Stimulated activated CD8-positive, alpha-beta memory T cell treated with anti-CD3 and anti-CD28 coated beads, Interleukin-7, amount 100 ng/mL, for 48 hours (primary cell): ENCODE measurements at regions not wholly inside any gene's neighbourhood (a gene's known extent, or its start where the extent isn't known, plus 50 kb on each side); places are given as distances from the start of the nearest gene placed in this dataset.
"Not testable (repeated sequence)": the region's sequence is repeated elsewhere in the genome, so short reads cannot be mapped to it uniquely, and the experiment has no call there.

Experiments
- DNase-seq, 2 donors: peaks; one replicate each; pipeline ENCODE4 v3.0.0-alpha.2; 2020; ENCODE audit warnings: low read depth in 1 of 2; ENCODE audit errors: extremely low read depth in 1 of 2

DNA sequence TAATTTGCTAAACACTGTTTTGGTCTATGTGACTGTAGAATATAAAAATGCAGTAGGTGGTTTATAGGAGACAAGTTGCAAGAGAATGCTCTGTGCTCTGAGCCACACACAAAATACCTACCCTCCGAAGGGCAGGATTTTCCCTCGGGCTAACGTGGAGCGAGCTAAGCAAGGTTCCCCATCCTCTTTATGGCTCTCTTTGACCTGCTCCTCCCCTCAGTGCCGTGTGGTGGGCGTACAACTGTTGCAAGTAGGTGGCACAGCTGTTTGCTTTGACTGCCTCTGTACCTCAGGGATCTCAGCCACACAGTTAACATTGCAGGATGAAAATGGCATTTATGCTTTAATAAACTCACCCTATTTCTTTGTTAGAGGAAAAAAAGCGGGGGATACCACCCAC is 339.1 kb downstream of the SATB1 start:
- DNase-seq: no peak

DNA sequence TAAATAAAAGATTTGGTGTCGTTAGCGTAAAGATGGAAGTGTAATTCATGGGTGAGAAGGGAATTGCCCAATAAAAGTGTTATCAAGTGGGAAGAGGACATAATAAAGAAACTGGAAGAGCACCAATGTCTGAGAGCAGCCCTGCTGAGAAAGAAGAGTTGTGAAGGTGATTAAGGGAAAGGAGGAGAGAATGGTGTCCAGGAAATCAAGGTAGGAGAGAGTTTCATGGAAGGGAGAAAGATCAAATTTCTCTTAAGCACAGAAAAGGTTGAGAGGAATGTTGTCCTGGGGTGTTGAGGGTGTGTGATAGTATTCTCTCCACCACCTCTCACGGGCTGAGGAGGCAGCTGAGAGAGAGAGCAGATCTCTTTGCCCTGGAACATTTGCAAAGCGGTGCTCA is 339.7 kb downstream of the SATB1 start:
- DNase-seq: no peak

DNA sequence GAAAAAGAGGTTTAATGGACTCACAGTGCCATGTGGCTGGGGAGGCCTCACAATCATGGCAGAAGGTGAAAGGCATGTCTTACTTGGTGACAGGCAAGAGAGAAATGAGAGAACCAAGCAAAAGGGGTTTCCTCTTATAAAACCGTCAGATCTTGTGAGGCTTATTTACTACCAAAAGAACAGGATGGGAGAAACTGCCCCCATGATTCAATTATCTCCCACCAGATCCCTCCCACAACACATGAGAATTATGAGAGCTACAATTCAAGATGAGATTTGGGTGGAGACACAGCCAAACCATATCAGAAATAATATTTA is 340.8 kb upstream of the TBC1D5 start:
- DNase-seq: not testable (repeated sequence)

DNA sequence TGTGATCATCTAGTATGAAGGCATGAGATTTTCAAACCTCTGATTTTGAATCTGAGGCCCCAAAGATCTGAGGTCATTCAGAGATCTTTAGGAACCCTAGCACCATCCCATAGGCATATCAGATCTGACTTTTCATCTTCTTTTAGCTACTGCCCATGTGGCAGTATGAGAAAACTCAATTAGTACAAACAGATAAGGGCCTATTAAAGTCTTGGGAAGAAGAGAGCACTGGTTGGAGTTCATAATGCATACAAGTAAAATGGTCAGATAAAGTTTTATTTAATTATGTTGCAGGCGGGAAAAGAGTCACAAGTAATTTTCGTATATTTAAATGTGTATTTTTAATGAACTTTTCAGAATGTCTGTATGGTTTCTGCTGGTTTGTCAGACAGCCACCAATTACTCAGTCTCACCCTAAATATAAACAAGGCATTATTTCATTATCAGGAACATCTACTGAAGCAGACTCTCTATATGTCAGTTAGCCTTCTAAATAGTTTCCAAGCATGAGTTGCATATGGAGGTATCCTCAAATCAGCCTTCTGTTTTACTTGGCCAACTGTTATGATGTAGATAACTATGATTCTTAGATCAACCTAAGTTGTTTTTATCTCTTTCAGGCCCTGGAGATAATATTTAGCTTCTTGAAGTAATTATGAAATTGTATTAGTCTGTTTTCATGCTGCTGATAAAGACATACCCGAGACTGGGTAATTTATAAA is 340.3 kb upstream of the TBC1D5 start:
- DNase-seq: no peak

DNA sequence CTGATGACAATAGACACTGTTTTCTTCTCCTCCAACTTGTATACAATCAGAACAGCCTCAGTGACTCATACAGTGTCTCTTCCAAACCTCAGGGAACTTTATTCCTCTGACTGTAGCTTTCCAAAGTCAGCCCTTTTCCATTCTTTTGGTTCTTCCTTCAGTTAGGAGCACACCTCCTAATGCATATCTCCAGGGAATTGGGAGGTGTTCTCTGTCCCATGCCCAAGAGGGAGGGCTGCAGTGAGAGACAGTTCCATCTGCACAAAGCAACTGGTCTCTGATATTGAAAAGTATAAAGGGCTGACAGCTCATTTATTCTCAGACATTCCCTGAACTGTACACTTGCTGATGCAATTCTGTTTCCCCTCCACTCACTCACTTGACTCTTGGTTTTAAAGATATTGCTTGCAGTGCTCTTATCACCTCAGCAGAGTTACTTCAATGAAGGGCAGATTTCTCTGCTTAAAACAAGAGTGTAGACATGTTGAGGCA is 337.8 kb upstream of the TBC1D5 start:
- DNase-seq: no peak

DNA sequence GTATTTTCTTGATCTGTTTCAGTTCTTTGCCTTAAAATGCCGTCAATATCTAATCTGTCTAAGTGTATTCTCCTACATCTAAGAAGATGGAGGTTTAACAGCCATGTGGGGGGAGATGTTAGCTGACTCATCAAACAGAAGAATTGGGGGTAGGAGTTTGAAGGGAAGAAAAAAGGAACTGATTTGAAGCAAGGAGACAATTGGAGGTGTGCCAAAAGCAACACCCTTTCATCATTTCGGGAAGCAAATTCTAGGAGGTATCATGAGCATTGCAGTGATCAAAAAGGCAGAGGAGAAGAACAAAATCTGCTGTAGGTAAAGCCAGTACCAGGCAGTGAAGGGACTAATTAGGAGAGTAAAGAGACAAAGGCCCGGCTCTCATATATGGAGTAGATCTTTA is 337.3 kb upstream of the TBC1D5 start:
- DNase-seq: no peak

DNA sequence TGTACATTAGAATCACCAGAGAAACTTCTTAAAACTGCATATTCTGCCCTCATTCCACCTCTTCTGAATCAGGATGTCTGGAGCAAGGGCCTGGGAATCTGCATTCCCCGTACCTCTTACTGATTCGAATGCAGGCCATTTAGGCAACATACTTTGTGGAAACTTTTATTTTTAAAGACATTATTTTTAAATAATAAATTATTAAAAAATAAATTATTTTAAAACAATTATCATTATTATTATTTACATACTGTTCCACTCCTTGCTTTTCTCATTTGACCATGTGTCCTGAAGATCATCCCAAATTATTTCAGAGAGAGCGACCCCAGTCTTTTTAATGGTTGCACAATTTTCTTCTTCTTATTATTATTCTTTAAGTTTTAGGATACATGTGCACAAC is 336.6 kb upstream of the TBC1D5 start:
- no peak for DNase-seq

DNA sequence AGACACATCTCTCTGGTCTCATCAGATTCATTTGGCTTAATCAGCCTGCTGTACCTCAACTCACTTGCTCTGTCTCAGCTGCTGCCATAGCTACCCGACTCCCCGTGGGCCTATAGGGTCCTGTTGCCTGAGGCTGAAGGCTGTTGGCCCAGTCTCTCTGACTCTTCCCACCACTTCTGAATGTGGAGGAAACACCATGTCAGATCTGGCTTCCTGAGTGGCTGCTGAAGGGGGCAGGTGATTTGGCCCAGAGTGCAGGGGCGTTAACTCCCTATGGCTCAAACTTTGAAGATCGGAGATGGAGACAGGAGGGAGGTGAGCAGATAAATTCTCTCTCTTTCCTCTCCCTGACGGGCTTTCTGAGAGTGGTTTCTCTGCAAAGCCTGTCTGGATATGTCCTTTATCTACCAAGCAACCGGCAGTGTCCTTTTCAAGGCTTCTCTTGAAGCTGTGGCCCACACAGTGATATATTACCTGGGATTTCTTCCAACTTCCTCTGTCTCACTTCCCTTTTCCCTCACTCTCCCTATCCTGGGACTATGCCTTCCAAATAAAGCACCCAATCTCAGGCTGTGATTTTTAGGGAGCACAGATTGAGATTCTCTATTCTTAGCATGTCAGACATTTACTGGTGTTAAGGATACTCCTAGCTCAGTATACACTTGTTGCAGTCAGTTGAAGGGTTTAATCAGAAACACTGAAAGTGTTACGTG is 334.9 kb upstream of the TBC1D5 start:
- DNase-seq: no peak

DNA sequence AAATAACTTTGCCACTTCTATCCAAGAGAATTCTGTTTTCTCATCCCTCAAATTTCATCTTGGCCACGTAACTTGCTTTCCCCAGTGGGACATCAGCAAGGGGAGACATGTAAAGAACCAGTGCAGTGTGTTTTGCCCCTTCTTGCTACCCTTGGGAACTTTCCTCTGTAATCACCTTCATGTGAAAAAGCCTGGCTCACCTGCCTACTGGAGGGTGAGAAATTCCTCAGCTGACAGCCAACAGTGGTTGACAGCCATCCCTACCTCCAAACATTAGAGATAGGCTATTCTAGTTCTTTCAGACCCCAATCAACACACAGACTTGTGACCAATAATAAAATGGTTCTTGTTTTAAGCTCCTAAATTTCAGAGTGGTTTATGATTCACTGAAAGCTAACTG is 333.9 kb upstream of the TBC1D5 start:
- DNase-seq: no peak

DNA sequence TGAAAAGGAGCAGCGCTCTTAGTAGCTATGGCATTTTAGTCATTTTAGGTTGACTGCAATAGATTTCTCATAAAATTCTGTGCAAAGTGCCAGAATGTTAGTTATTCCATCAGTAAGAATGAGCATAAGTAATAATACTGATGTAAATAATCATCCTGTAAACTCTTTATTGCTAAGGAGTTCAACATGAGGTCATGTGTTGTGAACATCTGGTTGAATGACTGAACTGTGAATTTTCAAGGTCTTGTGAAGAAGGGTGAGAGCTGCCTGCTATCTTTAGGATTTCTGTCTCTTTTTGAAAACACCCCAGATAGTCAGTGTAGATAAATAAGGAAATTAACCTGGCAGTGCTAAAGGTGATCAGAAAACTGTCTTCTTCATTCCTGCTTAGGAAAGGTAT is 333.4 kb upstream of the TBC1D5 start:
- no peak for DNase-seq

DNA sequence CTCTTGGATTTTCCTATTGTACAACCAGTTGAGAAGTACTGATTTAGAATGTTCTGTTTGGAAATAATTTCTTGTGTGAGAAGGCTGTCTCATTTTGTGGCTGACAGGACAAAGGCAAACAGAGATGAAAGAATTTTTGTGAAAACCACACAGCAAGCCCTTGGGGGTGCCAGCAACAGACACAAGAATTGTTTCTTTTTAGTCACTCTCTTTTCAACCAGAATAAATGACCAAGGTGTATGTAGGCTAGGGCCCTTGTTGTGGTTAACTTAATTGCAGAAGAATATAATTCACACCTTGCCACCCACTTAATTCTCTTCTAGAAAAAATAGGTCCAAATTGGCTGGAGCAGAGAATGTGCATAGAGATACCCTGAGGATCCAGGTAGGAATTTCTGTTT is 329.4 kb upstream of the TBC1D5 start:
- no peak for DNase-seq

DNA sequence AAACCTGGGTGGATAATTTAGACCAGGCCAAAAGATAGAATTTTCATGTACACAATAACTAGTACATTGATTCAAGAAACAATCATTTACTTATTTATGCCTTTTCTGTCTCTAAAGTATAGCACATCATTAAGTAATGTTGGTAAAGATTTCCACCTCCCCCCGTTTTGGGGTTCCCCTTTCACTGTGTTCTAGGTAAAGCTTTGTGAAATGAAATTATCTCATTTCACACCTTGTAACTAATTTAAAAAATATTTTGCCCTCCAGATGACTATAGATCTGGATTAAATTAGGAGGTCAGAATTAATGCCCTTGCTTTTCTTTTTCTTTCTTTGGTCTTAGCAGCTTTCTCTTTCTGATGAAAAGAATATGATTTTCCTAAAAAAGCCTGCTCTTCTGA is 328.5 kb upstream of the TBC1D5 start:
- no peak for DNase-seq

DNA sequence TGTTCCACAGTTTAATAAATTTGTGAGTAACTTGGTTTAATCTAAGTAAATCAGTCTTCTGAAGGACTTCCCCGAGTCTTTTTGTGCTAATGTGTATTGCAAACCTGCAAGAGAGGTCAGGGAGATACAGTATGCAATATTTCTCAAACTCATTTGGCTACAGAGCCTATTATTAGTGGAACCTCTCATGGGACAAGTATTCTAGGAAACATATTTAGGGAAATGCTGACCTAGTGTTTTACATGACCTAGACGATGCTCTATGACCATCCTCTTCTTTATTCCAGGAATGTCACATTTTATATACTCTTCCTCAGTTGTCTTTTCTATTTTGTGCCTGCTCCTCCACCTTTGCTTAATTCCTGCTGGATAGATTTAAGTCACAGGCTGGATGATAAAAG is 327.8 kb upstream of the TBC1D5 start:
- no peak for DNase-seq

DNA sequence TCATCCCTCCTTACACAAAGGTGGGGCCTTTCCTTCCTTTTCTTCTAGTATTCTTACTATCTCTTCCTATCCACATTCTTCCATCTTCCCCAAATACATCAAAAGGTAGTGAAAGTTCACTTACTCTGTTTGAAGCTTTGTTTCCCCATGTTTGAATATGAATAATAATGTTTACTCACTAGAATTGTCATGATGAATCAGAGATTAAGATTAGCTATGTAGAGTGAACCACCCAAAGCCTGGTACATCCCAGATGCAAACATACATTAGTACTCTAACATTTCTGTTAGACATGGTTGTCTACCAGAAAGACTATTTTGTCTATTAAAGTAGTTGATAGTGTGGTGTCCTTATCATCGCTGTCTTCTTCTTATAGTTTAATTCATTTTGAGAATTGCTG is 327.1 kb upstream of the TBC1D5 start:
- DNase-seq: no peak

DNA sequence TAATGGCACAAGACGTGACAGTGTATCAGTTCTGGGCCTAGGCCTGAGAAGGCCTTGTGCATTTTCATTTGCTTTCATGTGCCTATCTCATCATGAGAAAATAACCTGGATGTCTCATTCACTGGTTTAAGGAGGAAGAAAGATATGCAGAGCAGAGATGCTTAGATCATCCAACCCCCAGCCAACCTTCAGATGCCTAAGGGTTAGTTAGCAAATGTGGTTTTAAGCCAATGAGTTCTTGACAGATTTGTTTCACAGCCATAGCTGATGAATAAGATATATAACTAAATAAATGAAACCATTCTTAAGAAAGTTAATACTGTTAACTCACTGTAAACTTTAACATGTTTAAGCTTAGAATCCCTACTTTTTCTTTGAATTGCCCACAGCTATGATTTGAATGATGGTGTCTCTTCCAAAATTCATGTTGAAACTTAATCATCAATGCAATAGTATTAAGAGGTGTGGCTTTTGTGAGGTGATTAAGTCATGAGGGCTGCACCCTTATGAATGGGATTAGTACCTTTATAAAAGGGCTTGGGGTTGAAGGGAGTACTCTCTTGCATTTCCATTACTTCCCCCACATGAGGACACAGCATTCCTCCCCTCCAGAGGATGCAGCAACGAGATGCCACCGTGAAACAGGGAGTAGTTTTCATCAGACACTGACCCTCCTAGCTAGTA is 324.6 kb upstream of the TBC1D5 start:
- no peak for DNase-seq

DNA sequence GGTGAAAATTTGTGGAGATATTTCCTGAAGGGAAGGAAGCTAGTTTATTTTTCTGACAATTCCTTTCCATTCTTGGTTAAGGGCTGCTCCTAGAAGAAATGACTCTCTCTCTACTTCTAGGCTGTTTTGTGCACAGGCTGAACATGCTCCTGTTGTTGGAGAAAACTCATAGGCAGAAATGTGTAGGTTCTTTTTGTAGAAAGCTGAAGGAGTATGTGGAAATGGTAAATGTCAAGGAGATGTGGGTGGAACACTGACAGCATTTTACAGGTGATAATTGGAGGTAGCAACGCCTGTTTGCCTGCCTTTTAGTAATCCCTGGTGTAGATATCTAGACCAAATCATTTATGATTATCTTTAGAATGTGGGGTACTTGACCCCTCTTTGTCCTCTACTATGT is 322.2 kb upstream of the TBC1D5 start:
- DNase-seq: no peak

DNA sequence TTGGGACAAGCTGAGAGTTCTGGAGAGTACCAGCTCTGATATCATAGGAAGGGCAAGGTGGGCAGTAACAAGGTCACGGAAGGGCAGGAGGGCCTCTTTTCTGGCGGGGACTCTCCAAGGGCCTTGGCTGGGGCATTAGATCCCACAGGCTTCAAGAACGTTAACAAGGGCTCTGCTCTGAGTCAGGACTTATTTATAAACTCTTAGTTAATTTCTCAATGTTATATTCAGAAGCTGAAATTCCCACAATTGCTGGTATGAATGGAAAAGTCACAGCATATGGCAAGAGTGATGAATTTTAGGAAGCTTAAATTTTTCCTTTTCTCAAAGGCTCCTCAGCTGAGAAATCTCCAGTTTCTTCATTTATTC is 320.2 kb upstream of the TBC1D5 start:
- DNase-seq: no peak

DNA sequence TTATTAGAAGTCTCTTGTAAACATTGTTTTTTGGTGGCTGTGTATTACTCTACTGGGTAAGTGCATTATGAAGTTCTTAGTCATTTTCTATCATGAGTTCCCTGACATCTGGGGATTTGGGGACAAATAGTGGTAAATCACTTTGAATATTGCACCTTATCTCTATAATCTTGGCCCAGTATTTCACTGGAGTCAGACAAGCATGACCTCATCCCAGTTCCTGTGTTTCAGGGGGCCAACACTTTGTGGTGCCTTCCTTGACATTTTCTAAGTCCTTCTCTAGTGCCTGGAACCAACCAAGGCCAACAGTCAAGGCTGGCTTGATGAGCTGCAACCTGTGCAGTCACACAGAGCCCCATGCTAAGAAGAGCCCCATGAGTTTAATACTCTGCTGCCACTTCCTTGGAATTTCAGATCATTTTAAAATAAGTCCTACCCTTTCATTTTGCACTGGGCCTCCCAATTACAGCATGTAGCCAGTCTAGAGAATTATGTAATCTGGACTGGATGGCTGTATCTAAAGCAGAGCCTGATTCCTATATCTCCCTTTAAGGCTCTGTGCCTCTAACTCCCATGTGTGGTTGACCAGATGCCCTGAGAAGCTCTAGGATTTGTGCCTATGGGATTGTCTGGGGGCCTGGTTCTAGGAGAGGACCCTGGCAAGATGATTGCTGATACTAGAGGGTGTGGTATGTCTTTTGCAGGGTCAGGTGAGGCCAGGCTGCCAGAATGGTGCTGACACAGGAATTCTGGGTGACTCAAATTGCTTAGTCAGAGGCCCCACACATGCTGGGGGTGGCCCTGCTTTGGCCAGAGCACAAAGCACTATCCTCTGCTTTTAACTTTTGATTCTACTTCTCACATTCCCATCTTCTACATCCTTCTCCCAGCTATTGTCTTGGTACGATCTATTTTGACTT is 319.6 kb upstream of the TBC1D5 start:
- DNase-seq: no peak

DNA sequence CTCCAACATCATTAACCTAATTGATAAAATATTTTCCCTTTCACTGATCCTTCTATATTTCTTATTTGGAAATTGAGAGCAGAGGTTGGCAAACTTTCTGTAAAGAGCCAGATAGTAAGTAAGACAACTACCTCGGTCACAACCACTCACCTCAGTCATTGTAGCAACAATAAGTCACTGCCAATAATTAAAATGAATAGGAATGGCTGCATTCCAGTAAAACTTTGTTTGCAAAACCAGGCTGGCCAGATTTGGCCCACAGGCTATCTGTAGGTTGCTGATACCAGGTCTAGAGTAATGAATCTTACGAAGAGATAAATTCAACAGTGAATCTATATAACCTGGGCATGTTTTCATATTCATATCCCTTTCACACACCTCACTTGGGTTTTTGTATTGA is 316.2 kb upstream of the TBC1D5 start:
- no peak for DNase-seq

DNA sequence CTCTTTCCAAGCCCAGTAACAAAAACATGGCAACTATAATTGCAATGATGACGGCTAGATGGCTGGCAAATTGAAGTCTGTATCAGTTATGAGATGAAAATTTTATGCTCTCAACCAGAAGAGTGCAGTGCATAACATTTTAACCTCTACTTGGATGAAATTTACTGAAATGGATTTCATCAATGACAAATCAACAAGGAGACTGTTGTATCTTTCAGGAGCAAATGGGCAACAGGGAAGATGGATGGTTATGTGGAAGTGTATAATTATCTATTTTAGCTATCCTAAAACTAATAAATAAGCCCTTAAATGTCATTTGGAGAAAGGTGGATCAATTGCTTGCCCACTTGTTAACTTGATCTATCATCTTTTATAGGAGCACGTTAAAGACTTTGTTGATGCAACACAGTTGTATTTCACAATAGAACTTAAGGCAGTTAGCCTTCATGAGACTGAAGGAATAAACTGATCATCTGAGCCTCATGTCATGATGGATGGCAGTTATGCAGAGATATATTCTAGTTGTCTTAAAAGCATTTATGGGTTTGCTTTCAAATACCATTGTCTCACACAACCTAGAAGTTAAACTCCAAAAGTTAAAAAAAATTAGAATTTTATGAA is 315.1 kb upstream of the TBC1D5 start:
- no peak for DNase-seq

DNA sequence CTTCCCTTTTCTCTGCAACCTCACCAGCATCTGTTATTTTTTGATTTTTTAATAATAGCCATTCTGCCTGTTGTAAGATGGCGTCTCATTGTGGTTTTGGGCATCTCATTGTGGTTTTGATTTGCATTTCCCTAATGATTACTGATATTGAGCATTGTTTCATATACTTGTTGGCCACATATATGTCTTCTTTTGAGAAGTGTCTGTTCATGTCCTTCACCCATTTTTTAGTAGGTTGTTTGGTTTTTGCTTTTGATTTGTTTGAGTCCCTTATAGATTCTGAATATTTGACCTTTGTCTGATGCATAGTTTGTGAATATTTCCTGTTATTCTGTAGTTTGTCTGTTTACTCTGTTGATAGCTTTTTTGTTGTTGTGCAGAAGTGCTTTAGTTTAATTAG is 312.2 kb upstream of the TBC1D5 start:
- DNase-seq: no peak
